ENCODE measurements at regions not wholly inside any gene's neighbourhood (a gene's known extent, or its start where the extent isn't known, plus 50 kb on each side); places are given as distances from the start of the nearest gene placed in this dataset.

GRCh38 chrX:19172741-19173140, 50.5 kb upstream of the ADGRG2 start:
- intact Hi-C loops (cut with micrococcal nuclease), result no loop called here
- DNase-seq (no peak), ATAC-seq (no peak)

- DNase-seq (peak; percentile 29), ATAC-seq (peak; percentile 65)
- intact Hi-C loops (cut with micrococcal nuclease), result no loop called here
Measured at GRCh38 chrX:19174401-19175025, 52.2 kb upstream of the ADGRG2 start.

DNA sequence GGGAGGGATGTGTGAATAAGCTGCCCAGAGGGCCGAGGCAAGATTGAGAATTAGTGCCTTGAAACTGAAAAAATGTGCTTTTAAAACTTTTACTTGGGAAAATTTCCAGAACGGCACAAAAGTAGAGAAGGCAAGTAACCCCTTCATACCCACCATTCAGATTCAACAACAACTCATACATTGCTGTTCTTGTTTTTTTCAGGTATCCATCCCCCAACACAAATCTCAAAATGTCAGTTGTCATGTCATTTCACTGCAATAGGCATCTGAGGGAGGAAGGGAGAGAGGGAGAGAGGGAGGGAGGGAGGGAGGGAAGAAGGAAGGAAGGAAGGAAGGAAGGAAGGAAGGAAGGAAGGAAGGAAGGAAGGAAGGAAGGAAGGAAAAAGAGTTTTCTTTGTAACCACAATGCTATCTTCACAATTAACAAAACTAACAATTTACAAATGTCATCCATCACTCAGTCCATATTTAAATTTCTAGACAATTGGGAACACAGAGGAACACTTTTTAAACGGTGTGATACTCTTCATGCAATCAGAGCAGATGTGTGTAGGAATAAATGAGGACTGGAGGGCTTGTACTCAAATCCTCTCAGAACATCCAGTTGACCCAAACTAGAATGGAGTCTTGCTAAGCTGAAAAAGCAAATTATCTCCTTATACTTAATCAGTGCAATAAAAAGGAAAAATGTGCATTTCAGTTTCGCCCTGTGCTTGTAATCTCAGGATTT, 54.8 kb upstream of the ADGRG2 start:
- intact Hi-C loops (cut with micrococcal nuclease), result no loop called here
- no peak for DNase-seq
- ATAC-seq, result no peak

DNA sequence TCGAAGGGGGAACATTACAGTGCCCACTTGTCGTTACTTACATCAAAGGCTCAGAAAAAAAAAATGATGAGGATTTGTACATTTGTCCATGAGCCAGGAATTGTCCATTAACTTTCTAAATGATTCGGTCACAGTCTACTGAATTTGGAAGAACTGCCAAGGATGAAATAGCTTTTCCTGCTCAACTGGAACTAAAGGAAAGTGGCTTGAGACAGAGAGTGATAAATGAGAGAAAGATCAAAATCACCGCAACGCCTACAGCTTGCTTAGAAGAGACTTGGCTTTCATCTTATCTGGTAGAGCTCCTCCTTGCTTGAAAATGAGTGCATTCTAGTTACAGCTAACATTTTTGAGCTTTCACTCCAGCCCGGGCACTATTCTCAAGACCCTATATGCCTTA, 55.5 kb upstream of the ADGRG2 start:
- no peak for ATAC-seq
- DNase-seq, result no peak
- intact Hi-C loops (cut with micrococcal nuclease), result no loop called here

DNA sequence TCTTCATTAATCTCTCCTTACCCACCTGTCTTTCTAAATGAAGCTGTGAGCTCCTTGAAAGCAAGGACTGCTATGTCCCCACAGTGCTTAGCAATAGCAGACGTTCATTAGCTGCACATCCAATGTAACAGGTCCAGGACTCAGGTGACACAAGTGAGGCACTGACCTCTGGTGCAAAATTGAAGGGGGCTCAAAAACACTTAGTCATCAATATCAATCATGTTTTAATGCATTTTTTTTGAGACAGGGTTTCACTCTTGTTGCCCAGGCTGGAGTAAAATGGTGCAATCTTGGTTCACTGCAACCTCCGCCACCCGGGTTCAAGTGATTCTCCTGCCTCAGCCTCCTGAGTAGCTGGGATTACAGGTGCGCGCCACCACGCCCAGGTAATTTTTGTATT, 56.1 kb upstream of the ADGRG2 start:
- ATAC-seq (no peak), DNase-seq (no peak)
- intact Hi-C loops (cut with micrococcal nuclease), result no loop called here

- intact Hi-C loops (cut with micrococcal nuclease), result no loop called here
- no peak for DNase-seq
- ATAC-seq, result no peak
Measured at GRCh38 chrX:19179389-19179788, 57.1 kb upstream of the ADGRG2 start.

DNA sequence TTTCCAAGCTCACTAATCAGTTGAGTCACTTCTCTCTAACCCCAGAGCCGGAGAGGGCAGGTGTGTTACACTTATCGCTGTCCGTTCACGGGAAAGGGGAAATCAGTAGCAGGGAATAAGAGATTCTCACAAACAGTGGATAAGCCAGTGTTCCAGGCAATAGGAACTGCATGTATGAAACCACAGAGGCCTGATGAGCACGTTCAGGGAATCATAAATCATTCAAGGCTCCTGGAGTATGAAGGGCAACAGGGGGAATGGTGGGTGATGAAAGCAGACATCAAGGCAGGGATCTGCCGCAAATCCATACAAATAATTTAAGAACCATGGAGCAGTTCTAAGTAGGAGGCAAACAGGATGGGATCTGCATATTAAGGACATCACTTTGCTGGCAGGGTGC, 59.1 kb upstream of the ADGRG2 start:
- intact Hi-C loops (cut with micrococcal nuclease), result no loop called here
- DNase-seq (no peak), ATAC-seq (no peak)

DNA sequence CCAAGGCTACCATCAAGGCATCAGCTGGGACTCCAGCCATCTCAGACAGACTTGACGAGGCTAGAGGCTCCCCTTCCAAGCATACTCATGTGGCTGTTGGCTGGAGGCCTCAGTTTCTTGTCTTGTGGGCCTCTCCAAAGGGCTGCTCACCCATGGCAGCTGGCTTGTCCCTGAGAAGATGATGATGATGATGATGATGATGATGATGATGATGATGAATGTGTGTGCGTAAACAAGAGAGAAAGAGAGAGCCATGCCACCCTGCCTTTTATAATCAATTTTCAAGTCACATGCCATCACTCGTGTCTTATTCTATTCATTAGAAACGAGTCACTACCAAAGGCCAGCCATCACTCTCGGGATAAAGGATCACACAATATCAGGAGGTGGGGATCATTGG, 60.5 kb upstream of the ADGRG2 start:
- no peak for ATAC-seq
- intact Hi-C loops (cut with micrococcal nuclease), result no loop called here
- no peak for DNase-seq

- intact Hi-C loops (cut with micrococcal nuclease), result no loop called here
- peak; percentile 70 for ATAC-seq
- peak; percentile 28 for DNase-seq
Measured at GRCh38 chrX:19183761-19184477, 61.7 kb upstream of the ADGRG2 start.

GRCh38 chrX:19188566-19188965, 66.3 kb upstream of the ADGRG2 start:
- no peak for ATAC-seq
- DNase-seq, result no peak
- intact Hi-C loops (cut with micrococcal nuclease), result no loop called here

DNA sequence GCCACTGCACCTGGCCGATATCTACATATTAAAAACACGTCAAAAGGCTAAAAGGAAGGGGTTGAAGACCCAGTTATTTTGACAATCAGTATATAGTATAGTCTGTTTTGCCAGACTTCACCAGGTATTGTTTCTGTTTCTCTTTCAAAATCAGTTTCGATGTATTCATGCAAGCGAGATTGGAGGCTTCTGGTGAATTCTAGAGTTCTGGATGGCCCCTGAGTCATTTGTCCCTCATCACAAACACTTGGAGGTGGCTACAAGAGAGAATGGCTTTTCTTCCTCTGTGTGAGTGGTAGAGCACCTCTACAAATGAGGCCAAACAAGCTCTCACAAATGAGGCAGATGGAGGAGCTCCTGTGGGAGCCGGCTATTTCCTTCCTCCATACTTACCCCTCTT, 68.6 kb upstream of the ADGRG2 start:
- intact Hi-C loops (cut with micrococcal nuclease), result no loop called here
- DNase-seq (no peak), ATAC-seq (no peak)

- intact Hi-C loops (cut with micrococcal nuclease), result no loop called here
- DNase-seq (no peak), ATAC-seq (no peak)
Measured at GRCh38 chrX:19193565-19193964, 71.3 kb upstream of the ADGRG2 start.

GRCh38 chrX:19194285-19195242, 72.3 kb upstream of the ADGRG2 start:
- DNase-seq, result no peak
- ATAC-seq, result no peak
- intact Hi-C loops (cut with micrococcal nuclease), result no loop called here

DNA sequence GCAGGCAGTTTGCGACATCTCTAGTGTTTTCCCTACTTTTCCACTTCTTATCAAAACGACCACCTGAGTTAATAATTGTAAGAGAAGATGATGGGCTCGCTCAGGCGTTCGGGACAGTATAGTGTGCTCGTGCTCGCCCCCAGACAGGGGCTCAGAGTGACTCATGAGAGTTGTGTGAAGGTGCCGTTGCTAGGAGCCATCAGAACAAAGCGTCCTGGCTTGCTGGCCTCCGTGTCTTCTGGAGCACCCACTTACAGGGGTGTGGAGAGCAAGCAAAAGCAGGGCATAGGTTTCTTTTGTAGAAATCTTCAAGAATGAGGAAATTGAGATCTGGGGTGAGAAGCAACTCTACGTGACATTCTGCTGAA, 73.0 kb upstream of the ADGRG2 start:
- intact Hi-C loops (cut with micrococcal nuclease), result no loop called here
- DNase-seq, result no peak
- ATAC-seq, result no peak

DNA sequence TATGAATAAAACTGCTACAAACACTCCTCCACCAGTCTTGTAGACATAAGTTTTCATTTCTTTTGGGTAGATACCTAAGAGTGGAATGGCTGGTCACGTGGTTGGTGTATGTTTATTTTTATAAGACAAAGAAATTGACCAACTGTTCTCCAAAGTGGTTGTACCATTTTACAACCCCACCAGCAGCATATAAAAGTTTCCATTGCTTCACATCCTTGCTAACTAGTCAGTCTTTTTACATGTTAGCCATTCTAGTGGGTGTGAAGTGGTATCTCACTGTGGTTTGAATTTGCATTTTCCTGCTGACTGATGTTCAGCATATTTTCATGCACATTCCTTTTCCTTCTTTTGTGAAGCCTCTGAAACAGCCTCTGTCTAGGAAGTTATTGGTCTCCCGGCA, 76.2 kb upstream of the ADGRG2 start:
- ATAC-seq (no peak), DNase-seq (no peak)
- intact Hi-C loops (cut with micrococcal nuclease), result no loop called here

DNA sequence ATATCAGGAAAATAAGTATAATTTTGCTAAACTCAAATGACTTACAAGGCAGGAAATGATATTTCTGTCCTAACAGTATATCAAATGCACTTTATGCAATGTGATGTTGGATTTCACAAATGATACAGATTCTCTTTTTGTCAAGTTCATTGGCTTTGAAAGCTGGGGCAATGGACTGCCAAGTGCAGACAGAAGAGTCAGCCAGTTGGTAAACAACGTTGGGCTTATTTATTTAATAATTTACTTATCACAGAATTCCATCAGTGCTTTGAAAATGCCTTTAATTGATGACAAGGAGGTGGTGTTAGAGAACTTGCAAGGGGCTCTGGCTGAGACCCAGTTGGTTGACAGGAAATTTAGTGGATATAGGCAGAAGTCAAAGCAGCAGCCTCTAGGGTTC, 79.9 kb upstream of the ADGRG2 start:
- DNase-seq, result no peak
- ATAC-seq, result no peak
- intact Hi-C loops (cut with micrococcal nuclease), result no loop called here

DNA sequence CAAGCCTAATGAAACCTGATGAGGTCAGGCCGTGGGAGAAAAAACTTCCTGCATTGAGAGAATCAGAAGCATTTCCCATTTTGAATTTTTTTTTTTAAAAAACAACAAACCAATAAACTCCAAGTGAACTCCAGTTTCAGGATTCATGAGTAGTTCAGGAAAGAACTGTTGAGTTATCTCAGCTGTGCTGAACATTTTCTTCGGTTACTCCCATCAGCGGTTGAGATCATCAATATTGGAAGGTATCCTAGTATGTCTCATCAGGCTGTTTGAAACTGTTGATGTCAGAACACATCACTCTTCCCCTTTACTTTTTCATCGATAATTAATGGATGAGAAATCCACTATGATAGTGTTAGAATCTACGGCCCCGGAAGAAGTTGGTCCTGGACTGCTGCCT, 82.4 kb upstream of the ADGRG2 start:
- ATAC-seq (no peak), DNase-seq (no peak)
- intact Hi-C loops (cut with micrococcal nuclease), result no loop called here

GRCh38 chrX:19212037-19212436, 89.8 kb upstream of the ADGRG2 start:
- no peak for ATAC-seq
- intact Hi-C loops (cut with micrococcal nuclease), result no loop called here
- no peak for DNase-seq

DNA sequence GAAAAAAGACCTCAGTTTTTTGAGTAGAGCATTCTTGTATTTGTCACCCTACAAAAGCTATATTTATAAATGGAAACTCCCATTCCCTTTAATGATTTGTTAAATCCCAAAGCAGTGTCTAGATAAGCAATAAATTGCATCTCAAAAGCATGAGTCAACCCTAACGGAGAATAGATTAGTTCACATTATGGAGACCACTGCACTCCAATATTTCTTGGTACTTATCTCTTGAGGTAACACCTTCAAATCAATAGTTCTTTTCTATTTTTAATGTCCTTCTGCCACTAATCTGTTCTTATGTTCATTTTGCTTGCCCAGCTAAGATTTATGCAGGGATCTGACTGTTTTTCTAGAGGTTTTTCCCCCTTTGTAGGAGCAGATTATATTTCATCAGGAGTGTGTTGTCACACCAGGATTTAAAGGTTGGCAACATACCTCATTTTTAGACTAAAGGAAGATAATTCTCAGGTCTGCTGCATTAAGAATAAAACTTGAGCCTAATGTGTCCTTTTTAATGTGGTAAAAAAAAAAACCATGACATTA, 91.4 kb upstream of the ADGRG2 start:
- no peak for DNase-seq
- ATAC-seq, result no peak
- intact Hi-C loops (cut with micrococcal nuclease), result no loop called here

Data from left ventricle myocardium superior (tissue), 1 donor.